ENCODE measurements at regions not wholly inside any gene's neighbourhood (a gene's known extent, or its start where the extent isn't known, plus 50 kb on each side); places are given as distances from the start of the nearest gene placed in this dataset.

GRCh38 chr15:87167706-87168105 lies 1088.0 kb downstream of the AGBL1 start:
- DNase-seq (ENCODE audit: low read depth in 1 of 2, low spot score in 2 of 2): no peak
- no peak overlapping the region for H4K8ac ChIP-seq (ENCODE audit: extremely low read depth, insufficient read depth, low read length)
- 86% methylated on average over 1 of the region's 1 CpG; no CpG with 5 or more reads in 1 of the 2 experiments for WGBS, 2 experiments (ENCODE audit: extremely low coverage in 1 of 2, insufficient coverage in 1 of 2, insufficient read length in 1 of 2, insufficient replicate concordance in 2 of 2, low coverage in 1 of 2, low lambda C conversion rate in 2 of 2, missing lambda C conversion rate in 1 of 2)
- no peaks in the 10 kb centered on the region for H3K4me1 ChIP-seq (replicated peaks in 1 of 4; ENCODE audit: control insufficient read depth in 3 of 4, insufficient read depth in 4 of 4, low read length in 3 of 4)
- H3K27ac ChIP-seq (ENCODE audit: low read depth, low read length): no peak overlapping the region
- H3K27me3 ChIP-seq (replicated peaks in 1 of 4; ENCODE audit: control insufficient read depth in 3 of 4, extremely low read depth in 1 of 4, insufficient read depth in 3 of 4, low read length in 3 of 4): no peaks in the 10 kb centered on the region
- no peak overlapping the region for H3K14ac ChIP-seq (ENCODE audit: insufficient read length)
- ChIA-PET CTCF (ENCODE audit: partially characterized antibody) (interaction anchor here (0.6 to 1.2 kb wide), 2 partner anchors 11 to 258 kb away, joined by 3 to 6 read pairs; no protein-coding TSS in a partner anchor), POLR2A (ENCODE audit: partially characterized antibody) (no interaction called here)
- H4K20me1 ChIP-seq (replicated peaks in 1 of 2; ENCODE audit: control insufficient read depth in 1 of 2, insufficient read depth in 2 of 2, low read length in 2 of 2): no peaks in the 10 kb centered on the region
- no peak overlapping the region for H2BK12ac ChIP-seq (ENCODE audit: low read depth, low read length)
- no peak overlapping the region for H2AFZ ChIP-seq (ENCODE audit: low read length)
- no peak overlapping the region for H3K4ac ChIP-seq (replicated peaks; ENCODE audit: insufficient read length, low read depth, low read length)
- H3K23ac ChIP-seq (ENCODE audit: insufficient read length): no peak overlapping the region
- no peak overlapping the region for H3K56ac ChIP-seq (replicated peaks; ENCODE audit: insufficient read length, low read depth, low read length)
- no peaks in the 10 kb centered on the region for H3K36me3 ChIP-seq (ENCODE audit: control insufficient read depth in 2 of 4, insufficient read depth in 4 of 4, low read length in 3 of 4)
- no peak overlapping the region for H2BK15ac ChIP-seq (ENCODE audit: low read length)
- no peak overlapping the region for H4K5ac ChIP-seq (ENCODE audit: insufficient read length, low read depth, low read length)
- no peak overlapping the region for H3K9ac ChIP-seq (replicated peaks in 1 of 4; ENCODE audit: extremely low read depth in 1 of 4, low read depth in 3 of 4, low read length in 3 of 4)
- no peaks in the 10 kb centered on the region for H3K79me2 ChIP-seq (ENCODE audit: control insufficient read depth in 1 of 2, insufficient read depth in 2 of 2, low read length in 2 of 2)
- no peaks in the 10 kb centered on the region for H3K9me3 ChIP-seq (ENCODE audit: insufficient read depth in 2 of 2, low read depth in 1 of 2, low read length in 1 of 2)
- no peak overlapping the region for H3K4me2 ChIP-seq (ENCODE audit: insufficient read depth in 1 of 2, low read depth in 2 of 2, low read length in 2 of 2)
- no peak for FAIRE-seq
- no peak overlapping the region for H2BK120ac ChIP-seq (replicated peaks; ENCODE audit: low read depth, low read length)
- H3K18ac ChIP-seq (ENCODE audit: extremely low read depth, low read length): no peak overlapping the region
- H2AK5ac ChIP-seq (ENCODE audit: low read depth, low read length): no peak overlapping the region
- no peak overlapping the region for H2BK20ac ChIP-seq (ENCODE audit: low read length)
- H3K4me3 ChIP-seq (ENCODE audit: extremely low read depth in 1 of 4, insufficient read depth in 2 of 4, low read depth in 3 of 4, low read length in 4 of 4): no peak overlapping the region
- no peaks in the 10 kb centered on the region for H3K23me2 ChIP-seq (ENCODE audit: low read depth, low read length)
- no peaks in the 10 kb centered on the region for H3K79me1 ChIP-seq (ENCODE audit: low read depth, low read length)
- H2BK5ac ChIP-seq (ENCODE audit: low read depth, low read length): no peak overlapping the region
- no peak overlapping the region for H4K91ac ChIP-seq (replicated peaks; ENCODE audit: insufficient read length, low read length)
- TF ChIP-seq EGR1 (IDR thresholded peaks at IDR 0.05; ENCODE audit: borderline replicate concordance, low read depth, low read length): no peak
- TF ChIP-seq PHF8 (conservative IDR thresholded peaks at IDR 0.05; ENCODE audit: low read depth, low read length): no peak
- no peak for TF ChIP-seq BRCA1 (IDR thresholded peaks at IDR 0.05; ENCODE audit: low read depth, low read length)
- no peak for TF ChIP-seq SP1 (IDR thresholded peaks at IDR 0.05; ENCODE audit: low read depth, low read length)
- no peak for TF ChIP-seq E2F6 (IDR thresholded peaks at IDR 0.05)
- TF ChIP-seq CTBP2 (IDR thresholded peaks at IDR 0.05; ENCODE audit: borderline replicate concordance, insufficient read depth, insufficient read length, low read length): no peak
- no peak for TF ChIP-seq MAFK (IDR thresholded peaks at IDR 0.05; ENCODE audit: low read depth, low read length)
- TF ChIP-seq KDM4A (IDR thresholded peaks at IDR 0.05; ENCODE audit: low read depth, low read length, severe bottlenecking): no peak
- TF ChIP-seq TAF7 (optimal IDR thresholded peaks at IDR 0.05; ENCODE audit: borderline replicate concordance, low read depth, low read length): no peak
- no peak for TF ChIP-seq YY1 (IDR thresholded peaks at IDR 0.05; ENCODE audit: low read depth, low read length)
- no peak for TF ChIP-seq KDM5A (IDR thresholded peaks at IDR 0.05; ENCODE audit: low read length)
- no peak for TF ChIP-seq GTF2F1 (IDR thresholded peaks at IDR 0.05; ENCODE audit: borderline replicate concordance, low read depth, low read length)
- TF ChIP-seq EP300 (IDR thresholded peaks at IDR 0.05; ENCODE audit: borderline replicate concordance in 1 of 2, low read depth in 2 of 2, low read length in 2 of 2): no peak
- TF ChIP-seq SIX5 (IDR thresholded peaks at IDR 0.05; ENCODE audit: low read depth, low read length): no peak
- TF ChIP-seq SP2 (IDR thresholded peaks at IDR 0.05; ENCODE audit: low read length): no peak
